GM18909 (cell line): ENCODE measurements at regions not wholly inside any gene's neighbourhood (a gene's known extent, or its start where the extent isn't known, plus 50 kb on each side); places are given as distances from the start of the nearest gene placed in this dataset.
"Not testable (repeated sequence)": the region's sequence is repeated elsewhere in the genome, so short reads cannot be mapped to it uniquely, and the experiment has no call there.

ENCODE experiments used
- ATAC-seq: cut with Tn5 transposase; IDR thresholded peaks from one replicate; pipeline ENCODE4 v1.9.1; 2021; ENCODE audit warnings: mild to moderate bottlenecking; ENCODE audit not compliant: unreplicated experiment, poor library complexity

GRCh38 chr14:49946320-49947141 lies 53.6 kb downstream of the ARF6 start:
- no peak for ATAC-seq

- no peak for ATAC-seq
These were observed 54.6 kb downstream of the ARF6 start for GRCh38 chr14:49947506-49947905.

- ATAC-seq: no peak
These were observed 57.7 kb downstream of the ARF6 start for GRCh38 chr14:49950275-49951228.

GRCh38 chr14:49951229-49951607 lies 58.3 kb downstream of the ARF6 start:
- no peak for ATAC-seq

GRCh38 chr14:49951691-49952345 lies 58.9 kb downstream of the ARF6 start:
- no peak for ATAC-seq

- no peak for ATAC-seq
These were observed 60.3 kb downstream of the ARF6 start for GRCh38 chr14:49953196-49953595.

- no peak for ATAC-seq
These were observed 61.3 kb downstream of the ARF6 start for GRCh38 chr14:49954171-49954631.

GRCh38 chr14:49955024-49955423 lies 62.1 kb downstream of the ARF6 start:
- no peak for ATAC-seq

GRCh38 chr14:49957089-49957852 lies 64.4 kb downstream of the ARF6 start:
- no peak for ATAC-seq

- ATAC-seq: peak; percentile 59
These were observed 67.0 kb downstream of the ARF6 start for GRCh38 chr14:49959822-49960408.

- no peak for ATAC-seq
These were observed 67.6 kb downstream of the ARF6 start for GRCh38 chr14:49960453-49960852.

GRCh38 chr14:49961270-49962222 lies 68.7 kb downstream of the ARF6 start:
- peak; percentile 44 for ATAC-seq

- peak; percentile 36 for ATAC-seq
These were observed 69.7 kb downstream of the ARF6 start for GRCh38 chr14:49962621-49963020.

- not testable (repeated sequence) for ATAC-seq
These were observed 72.3 kb downstream of the ARF6 start for GRCh38 chr14:49965068-49965651.

- ATAC-seq: no peak
These were observed 73.5 kb downstream of the ARF6 start for GRCh38 chr14:49966304-49966809.

GRCh38 chr14:49966971-49967630 lies 74.2 kb downstream of the ARF6 start:
- ATAC-seq: no peak

GRCh38 chr14:49969961-49970360 lies 77.1 kb downstream of the ARF6 start:
- no peak for ATAC-seq
